Gastrocnemius medialis (tissue), 4 donors: ENCODE measurements at regions not wholly inside any gene's neighbourhood (a gene's known extent, or its start where the extent isn't known, plus 50 kb on each side); places are given as distances from the start of the nearest gene placed in this dataset.

ENCODE experiments used
- ATAC-seq, 2 donors: fragments of 150-250 bp; one replicate each; pipeline ENCODE4 v1.9.1; 2016
- DNase-seq, 2 donors: peaks; one replicate each; pipeline ENCODE4 v3.0.0-alpha.2; 2019
- H3K27ac ChIP-seq, 4 donors: fragments of 200-600 bp; sonication (generic); 1 replicate in 1 of 4; 2 replicates in 3 of 4; pipeline ENCODE4 v1.5.1; 2016 to 2018; ENCODE audit warnings: mild to moderate bottlenecking in 2 of 4, moderate library complexity in 1 of 4
- H3K27me3 ChIP-seq, 3 donors: fragments of 200-600 bp; sonication (generic) in 2 of 3; 1 replicate in 1 of 3; 2 replicates in 2 of 3; pipeline versions ENCODE4 v1.5.1 to v1.6.0; 2016 to 2019; ENCODE audit warnings: mild to moderate bottlenecking in 1 of 3, moderate library complexity in 1 of 3
- H3K36me3 ChIP-seq, 2 donors: fragments of 200-600 bp; sonication (generic) in 1 of 2; one replicate each; pipeline ENCODE4 v1.5.1; 2017 to 2018
- H3K4me1 ChIP-seq, 2 donors: fragments of 200-600 bp; sonication (generic) in 1 of 2; one replicate each; pipeline ENCODE4 v1.5.1; 2016 to 2017; ENCODE audit warnings: mild to moderate bottlenecking in 2 of 2
- H3K4me3 ChIP-seq, 4 donors: fragments of 200-600 bp; sonication (generic) in 3 of 4; 1 replicate in 1 of 4; 2 replicates in 3 of 4; pipeline ENCODE4 v1.5.1; 2016 to 2019; ENCODE audit warnings: mild to moderate bottlenecking in 2 of 4
- H3K9me3 ChIP-seq, 3 donors: fragments of 200-600 bp; sonication (generic) in 2 of 3; 1 replicate in 1 of 3; 2 replicates in 2 of 3; pipeline ENCODE4 v1.5.1; 2016 to 2019
- POLR2A ChIP-seq, 2 donors: fragments of 450-650 bp; IDR thresholded peaks; one replicate each; pipeline ENCODE4 v1.6.1; 2017; ENCODE audit warnings: antibody characterized with exemption in 2 of 2, mild to moderate bottlenecking in 2 of 2, moderate library complexity in 2 of 2
- in situ Hi-C, 4 donors: fragments of 200-750 bp; cut with MboI; loops; one replicate each; pipeline versions ENCODE4 v1.15.0 to v1.8.0; 2017; ENCODE audit warnings: low sequenced_read_pairs in 4 of 4
- intact Hi-C: fragments of 100-400 bp; cut with DNase I; formaldehyde crosslinking; loops from one replicate; pipeline ENCODE4 v1.15.1; 2023; ENCODE audit warnings: low total_unique reads
- TF ChIP-seq, protein P1 (sequence below), 5 experiments: fragments of 450-650 bp in 3 of 5; fragments of 200-600 bp in 2 of 5; sonication (generic) in 2 of 5; IDR thresholded peaks in 4 of 5; conservative IDR thresholded peaks in 1 of 5; 1 replicate in 4 of 5; 2 replicates in 1 of 5; pipeline ENCODE4 v1.5.1; 2016 to 2019; ENCODE audit warnings: antibody characterized with exemption in 5 of 5, mild to moderate bottlenecking in 3 of 5, moderate library complexity in 3 of 5

DNA sequence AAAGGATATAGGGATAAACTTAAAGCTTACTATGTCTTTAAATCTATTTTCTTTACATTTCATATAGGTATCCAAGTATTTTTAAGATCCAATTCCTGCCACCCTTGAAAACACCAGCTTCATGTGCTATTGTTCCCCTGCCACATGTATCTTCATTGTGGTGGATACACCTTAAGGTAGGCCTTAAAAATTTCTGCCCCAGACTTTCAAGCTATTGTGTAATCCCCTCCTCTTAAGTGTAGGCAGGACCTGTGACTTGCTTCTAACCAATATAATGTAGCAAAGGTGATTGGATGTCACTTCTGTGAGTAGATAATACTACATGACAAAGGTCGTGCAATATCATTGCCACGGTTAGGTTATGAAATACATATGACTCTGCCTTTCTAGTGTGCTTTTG lies 119.5 kb downstream of the RAD51AP2 start:
- Histone ChIP-seq H3K4me1 (no peaks in the 10 kb centered on the region), H3K4me3 (no peak overlapping the region), H3K36me3 (no peaks in the 10 kb centered on the region), H3K27ac (no peak overlapping the region), H3K9me3 (no peaks in the 10 kb centered on the region), H3K27me3 (no peaks in the 10 kb centered on the region)
- intact Hi-C loops (no loop called here), in situ Hi-C loops (no loop called here)
- DNase-seq (no peak), ATAC-seq (no peak)
- TF ChIP-seq, protein P1, sequence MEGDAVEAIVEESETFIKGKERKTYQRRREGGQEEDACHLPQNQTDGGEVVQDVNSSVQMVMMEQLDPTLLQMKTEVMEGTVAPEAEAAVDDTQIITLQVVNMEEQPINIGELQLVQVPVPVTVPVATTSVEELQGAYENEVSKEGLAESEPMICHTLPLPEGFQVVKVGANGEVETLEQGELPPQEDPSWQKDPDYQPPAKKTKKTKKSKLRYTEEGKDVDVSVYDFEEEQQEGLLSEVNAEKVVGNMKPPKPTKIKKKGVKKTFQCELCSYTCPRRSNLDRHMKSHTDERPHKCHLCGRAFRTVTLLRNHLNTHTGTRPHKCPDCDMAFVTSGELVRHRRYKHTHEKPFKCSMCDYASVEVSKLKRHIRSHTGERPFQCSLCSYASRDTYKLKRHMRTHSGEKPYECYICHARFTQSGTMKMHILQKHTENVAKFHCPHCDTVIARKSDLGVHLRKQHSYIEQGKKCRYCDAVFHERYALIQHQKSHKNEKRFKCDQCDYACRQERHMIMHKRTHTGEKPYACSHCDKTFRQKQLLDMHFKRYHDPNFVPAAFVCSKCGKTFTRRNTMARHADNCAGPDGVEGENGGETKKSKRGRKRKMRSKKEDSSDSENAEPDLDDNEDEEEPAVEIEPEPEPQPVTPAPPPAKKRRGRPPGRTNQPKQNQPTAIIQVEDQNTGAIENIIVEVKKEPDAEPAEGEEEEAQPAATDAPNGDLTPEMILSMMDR (IDR thresholded peaks at IDR 0.05 in 4 of 5, conservative IDR thresholded peaks at IDR 0.05 in 1 of 5) = no peak
- no peak for TF ChIP-seq POLR2A (IDR thresholded peaks at IDR 0.05)

DNA sequence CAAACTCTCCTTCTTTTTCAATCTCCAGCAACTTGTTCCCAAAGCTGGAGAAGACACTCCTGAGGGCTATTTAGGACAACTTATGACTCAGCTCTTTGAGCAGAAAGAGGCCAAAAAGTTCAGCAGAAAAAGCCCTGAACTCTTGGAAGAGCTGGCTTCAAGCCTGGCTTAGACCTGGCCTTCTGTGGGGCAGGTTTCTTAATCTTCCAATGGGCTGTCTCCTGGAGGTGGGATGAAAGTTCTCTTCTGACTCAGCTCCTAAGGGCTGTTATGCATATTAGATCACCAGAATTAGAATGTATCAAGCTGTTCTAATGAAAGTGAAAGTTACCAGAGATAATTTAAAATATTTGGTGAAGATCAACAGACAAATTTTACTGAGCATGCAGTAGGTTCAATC lies 129.4 kb downstream of the RAD51AP2 start:
- Histone ChIP-seq H3K4me3 (no peak overlapping the region), H3K4me1 (no peaks in the 10 kb centered on the region), H3K36me3 (no peaks in the 10 kb centered on the region), H3K27ac (no peak overlapping the region), H3K9me3 (no peaks in the 10 kb centered on the region), H3K27me3 (no peaks in the 10 kb centered on the region)
- TF ChIP-seq POLR2A (IDR thresholded peaks at IDR 0.05) = no peak
- TF ChIP-seq, protein P1 (IDR thresholded peaks at IDR 0.05 in 4 of 5, conservative IDR thresholded peaks at IDR 0.05 in 1 of 5) = no peak
- DNase-seq (no peak), ATAC-seq (no peak)
- intact Hi-C loops (no loop called here), in situ Hi-C loops (no loop called here)

DNA sequence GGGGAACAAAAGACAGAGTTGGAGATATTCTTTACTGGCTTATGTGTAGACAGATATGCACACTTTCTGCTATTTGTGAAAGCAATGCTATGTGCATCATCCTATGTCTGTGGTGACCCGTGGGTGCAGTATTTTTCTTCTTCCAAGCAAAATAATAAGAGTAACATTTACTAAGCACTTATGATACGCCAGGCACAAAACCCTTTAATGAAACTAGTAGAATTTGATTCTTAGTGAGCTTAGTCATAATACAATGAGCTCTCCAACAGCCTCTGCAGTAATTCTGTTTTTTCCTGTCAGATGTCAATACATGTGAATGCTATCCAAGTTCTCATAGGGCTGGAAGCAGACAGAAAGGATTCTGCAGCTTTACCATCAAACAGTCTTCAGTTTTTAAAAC lies 130.6 kb downstream of the RAD51AP2 start:
- DNase-seq = no peak
- Histone ChIP-seq H3K4me1 (no peaks in the 10 kb centered on the region), H3K4me3 (no peak overlapping the region), H3K27ac (no peak overlapping the region), H3K9me3 (no peaks in the 10 kb centered on the region), H3K36me3 (no peaks in the 10 kb centered on the region), H3K27me3 (no peaks in the 10 kb centered on the region)
- TF ChIP-seq POLR2A (IDR thresholded peaks at IDR 0.05) = no peak
- TF ChIP-seq, protein P1 (IDR thresholded peaks at IDR 0.05 in 4 of 5, conservative IDR thresholded peaks at IDR 0.05 in 1 of 5) = no peak
- no peak for ATAC-seq
- in situ Hi-C loops = no loop called here
- intact Hi-C loops = no loop called here

DNA sequence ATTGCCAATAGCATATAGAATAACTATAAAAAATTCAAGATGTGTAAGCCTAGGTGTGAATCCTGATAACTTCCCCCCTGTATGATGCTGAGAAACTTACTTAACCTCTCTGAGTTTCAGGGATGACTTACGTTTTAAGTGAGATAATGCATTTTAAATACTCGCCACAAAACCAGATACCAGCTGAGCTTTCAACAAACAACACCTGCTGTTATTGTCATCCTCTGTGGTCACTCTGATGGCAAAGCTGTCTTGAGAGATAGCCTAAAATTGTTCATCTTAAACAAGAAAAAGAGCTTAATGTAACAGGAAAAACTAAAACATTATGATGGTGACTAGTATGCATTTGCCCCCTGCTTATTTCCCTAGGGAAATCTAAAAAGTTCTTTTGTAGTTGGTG lies 131.5 kb downstream of the RAD51AP2 start:
- ATAC-seq (no peak), DNase-seq (no peak)
- no peaks in the 10 kb centered on the region for H3K4me1 ChIP-seq
- intact Hi-C loops = no loop called here
- in situ Hi-C loops = no loop called here
- H3K9me3 ChIP-seq = no peaks in the 10 kb centered on the region
- no peak overlapping the region for H3K27ac ChIP-seq
- H3K36me3 ChIP-seq = no peaks in the 10 kb centered on the region
- TF ChIP-seq, protein P1 (IDR thresholded peaks at IDR 0.05 in 4 of 5, conservative IDR thresholded peaks at IDR 0.05 in 1 of 5) = no peak
- no peak for TF ChIP-seq POLR2A (IDR thresholded peaks at IDR 0.05)
- H3K4me3 ChIP-seq = no peak overlapping the region
- no peaks in the 10 kb centered on the region for H3K27me3 ChIP-seq

DNA sequence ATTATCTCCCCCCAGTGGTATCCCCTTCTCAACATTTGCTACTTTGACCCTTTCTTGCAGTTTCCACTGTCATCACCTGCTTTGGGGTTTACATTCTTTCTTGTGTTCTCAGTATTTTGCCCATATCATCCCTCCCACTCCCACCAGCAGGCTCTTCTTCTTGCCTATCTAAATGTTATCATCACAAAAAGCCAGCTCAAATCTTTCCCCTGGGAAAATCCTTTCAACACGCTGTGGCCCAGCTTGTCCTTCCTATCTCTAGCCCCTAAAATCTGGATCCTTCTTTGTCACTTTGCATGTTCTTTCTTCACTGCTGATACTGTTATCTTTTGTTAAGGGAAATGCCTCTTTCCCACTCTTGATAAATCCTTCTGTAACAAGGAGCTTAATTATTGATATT lies 138.2 kb downstream of the RAD51AP2 start:
- peaks cover 0 to 2% (median 0%) of the 10 kb centered on the region in 3 donors for H3K27me3 ChIP-seq
- no peaks in the 10 kb centered on the region for H3K4me1 ChIP-seq
- no peaks in the 10 kb centered on the region for H3K9me3 ChIP-seq
- DNase-seq (no peak), ATAC-seq (no peak)
- H3K36me3 ChIP-seq = no peaks in the 10 kb centered on the region
- no peak overlapping the region for H3K4me3 ChIP-seq
- TF ChIP-seq, protein P1 (IDR thresholded peaks at IDR 0.05 in 4 of 5, conservative IDR thresholded peaks at IDR 0.05 in 1 of 5) = no peak
- TF ChIP-seq POLR2A (IDR thresholded peaks at IDR 0.05) = no peak
- in situ Hi-C loops = no loop called here
- intact Hi-C loops = no loop called here
- no peak overlapping the region for H3K27ac ChIP-seq
